ELR (cell line): ENCODE measurements at regions not wholly inside any gene's neighbourhood (a gene's known extent, or its start where the extent isn't known, plus 50 kb on each side); places are given as distances from the start of the nearest gene placed in this dataset.
A peak's percentile ranks its signal among the peaks of the same experiment; 100 is the strongest.

ENCODE experiments used
- DNase-seq: peaks from one replicate; pipeline ENCODE4 v3.0.0-alpha.2; 2015; ENCODE audit warnings: low read depth

DNA sequence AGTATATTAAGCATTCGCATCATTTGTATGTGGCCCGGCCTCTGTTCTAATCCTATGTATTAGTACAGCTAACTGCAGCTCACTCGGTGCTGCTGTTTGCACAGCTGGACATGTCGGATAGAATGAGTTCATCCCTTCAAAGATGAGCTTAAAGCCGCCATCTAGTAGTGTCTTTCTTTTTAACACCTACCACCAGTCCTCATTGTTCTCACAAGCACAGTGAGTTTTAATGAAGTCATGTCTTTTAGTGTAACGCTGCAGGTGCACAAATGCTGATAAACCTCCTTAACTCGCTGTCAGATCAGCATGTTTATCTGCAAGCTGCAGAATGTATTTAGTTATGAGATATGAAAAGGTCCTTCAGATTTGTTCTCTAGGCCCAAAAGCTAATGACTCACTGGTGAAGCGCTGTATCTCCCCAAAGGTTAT is 247.5 kb downstream of the MTERF1 start:
- no peak for DNase-seq

GRCh38 chr7:91634485-91635177 is 245.9 kb downstream of the MTERF1 start:
- no peak for DNase-seq

GRCh38 chr7:91636129-91636724 is 244.3 kb downstream of the MTERF1 start:
- peak; percentile 45 for DNase-seq

DNA sequence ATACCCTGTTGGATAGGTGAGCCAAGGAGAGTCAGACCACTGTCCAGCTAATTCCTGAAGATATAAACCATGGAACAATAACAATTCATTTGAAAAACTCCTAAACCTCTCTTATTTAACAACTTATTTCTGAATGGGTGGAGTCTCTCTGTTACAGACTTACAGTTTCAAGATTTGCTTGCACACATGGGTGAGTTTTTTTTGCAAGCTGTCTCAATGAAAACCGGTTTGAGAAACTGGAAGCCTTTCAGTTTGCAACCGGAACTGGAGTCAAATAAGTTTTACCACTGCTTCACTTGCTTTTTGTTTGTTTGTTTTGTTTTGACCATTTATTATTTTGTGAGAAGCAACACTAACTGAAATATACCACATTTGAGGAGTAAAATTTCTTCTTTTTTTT is 243.8 kb downstream of the MTERF1 start:
- DNase-seq, result no peak

GRCh38 chr7:91644256-91644655 is 236.2 kb downstream of the MTERF1 start:
- no peak for DNase-seq

- DNase-seq, result no peak
Observed at GRCh38 chr7:91645542-91645941, 235.0 kb downstream of the MTERF1 start.

DNA sequence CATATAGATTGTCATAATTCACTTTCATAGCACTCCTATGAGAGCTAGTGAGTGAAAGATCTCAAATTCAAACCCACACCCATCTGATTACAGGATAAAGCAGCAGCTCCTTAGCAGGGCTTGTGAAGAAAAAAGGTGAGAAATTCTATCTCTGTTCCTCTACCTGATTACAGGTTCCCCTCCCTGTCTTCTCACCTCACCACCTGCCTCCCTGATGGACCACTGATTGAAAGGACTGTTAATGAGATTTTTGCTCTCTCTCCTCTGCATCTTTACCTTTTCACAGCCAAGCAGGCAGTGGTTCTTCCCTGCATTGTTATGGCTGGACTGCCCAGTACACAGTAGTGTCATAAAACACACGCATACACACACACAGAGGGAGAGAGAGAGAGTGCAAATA is 228.5 kb downstream of the MTERF1 start:
- no peak for DNase-seq

- DNase-seq, result no peak
Observed at GRCh38 chr7:91653286-91653685, 227.2 kb downstream of the MTERF1 start.

GRCh38 chr7:91655656-91656055 is 224.8 kb downstream of the MTERF1 start:
- DNase-seq, result no peak

DNA sequence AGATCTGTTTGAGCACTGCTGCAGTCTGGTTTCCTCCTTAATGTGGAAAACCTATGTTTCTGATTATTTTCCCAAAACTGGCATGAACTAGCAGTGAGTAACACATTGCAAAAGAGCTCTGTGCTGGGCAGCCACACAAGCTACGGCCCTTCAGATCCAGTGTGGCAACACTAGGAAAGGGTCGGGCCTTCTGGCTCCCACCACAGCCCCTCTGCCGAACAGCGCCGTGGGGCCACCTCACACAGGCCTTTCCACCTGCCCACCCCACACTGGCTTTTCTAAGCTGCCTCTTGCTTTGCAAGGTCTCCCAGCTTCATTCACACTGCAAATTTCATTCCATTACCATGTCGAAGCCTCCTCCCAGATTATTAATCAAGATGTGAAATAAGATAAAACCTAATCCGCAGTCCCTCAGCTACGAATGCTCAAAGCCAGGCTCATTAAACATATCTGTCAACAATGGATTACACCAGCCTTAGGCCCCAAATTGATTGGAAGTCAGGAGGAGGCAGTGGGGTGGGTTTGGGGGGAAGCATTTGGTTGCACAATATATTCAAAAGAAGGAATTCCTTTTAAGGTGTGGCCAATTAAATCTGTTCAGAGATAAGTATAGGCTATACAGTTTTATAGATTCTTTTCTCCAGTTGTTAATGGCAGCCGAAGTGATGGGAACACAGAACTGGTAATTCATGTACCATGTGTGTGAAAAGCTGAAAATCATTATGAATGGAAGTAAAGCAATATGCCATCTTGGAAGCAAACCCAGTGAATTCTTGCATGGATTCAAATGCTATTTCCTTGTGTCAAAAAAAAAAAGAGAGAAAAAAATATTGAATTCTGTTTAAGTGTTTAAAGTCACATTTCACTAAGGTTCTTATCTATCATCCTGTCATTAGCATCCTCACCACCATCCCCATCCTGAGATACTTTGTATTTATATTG is 223.7 kb downstream of the MTERF1 start:
- no peak for DNase-seq

GRCh38 chr7:91657483-91658071 is 222.9 kb downstream of the MTERF1 start:
- DNase-seq, result peak; percentile 25

GRCh38 chr7:91659096-91659495 is 221.4 kb downstream of the MTERF1 start:
- DNase-seq, result no peak

GRCh38 chr7:91660734-91661356 is 219.7 kb downstream of the MTERF1 start:
- no peak for DNase-seq

- no peak for DNase-seq
Observed at GRCh38 chr7:91661727-91662126, 218.8 kb downstream of the MTERF1 start.

DNA sequence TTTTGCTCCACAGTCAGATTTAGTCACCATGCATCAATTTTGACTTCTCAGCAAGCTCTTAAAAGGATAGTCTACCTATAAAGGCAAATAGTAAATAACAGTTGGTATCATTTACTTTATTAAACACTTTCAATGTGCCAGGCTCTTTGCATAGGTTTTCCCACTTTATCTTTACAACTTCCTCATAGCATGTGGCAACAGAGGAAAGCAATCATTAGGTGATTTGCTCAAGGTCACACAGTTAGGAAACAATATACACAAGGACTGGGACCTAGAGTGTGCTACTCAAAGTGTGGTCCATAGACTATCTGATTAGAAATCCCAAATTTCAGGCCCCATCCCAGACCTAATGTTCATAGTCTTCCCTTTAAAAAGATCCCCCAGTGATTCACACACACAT is 212.3 kb downstream of the MTERF1 start:
- no peak for DNase-seq

- DNase-seq, result no peak
Observed at GRCh38 chr7:91671245-91671644, 209.3 kb downstream of the MTERF1 start.

DNA sequence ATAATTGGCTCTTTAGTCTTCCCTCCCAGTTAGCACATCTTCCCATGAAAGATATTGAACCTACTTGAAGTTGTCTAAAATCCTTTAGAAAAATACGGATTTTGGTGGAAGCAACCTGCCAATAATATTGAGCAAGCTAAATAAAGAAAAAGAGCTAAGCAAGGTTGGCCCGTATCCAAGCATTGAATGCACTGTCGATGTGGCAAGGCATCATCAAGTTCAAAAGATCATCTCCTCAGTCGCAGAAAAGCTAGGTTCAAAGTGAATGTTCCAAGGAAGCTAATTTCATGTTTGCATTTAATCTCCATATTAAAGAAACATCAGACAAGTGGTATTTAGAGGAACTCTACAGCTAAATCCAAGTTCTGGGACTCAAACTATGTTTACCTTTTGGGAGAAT is 206.0 kb downstream of the MTERF1 start:
- DNase-seq, result no peak

DNA sequence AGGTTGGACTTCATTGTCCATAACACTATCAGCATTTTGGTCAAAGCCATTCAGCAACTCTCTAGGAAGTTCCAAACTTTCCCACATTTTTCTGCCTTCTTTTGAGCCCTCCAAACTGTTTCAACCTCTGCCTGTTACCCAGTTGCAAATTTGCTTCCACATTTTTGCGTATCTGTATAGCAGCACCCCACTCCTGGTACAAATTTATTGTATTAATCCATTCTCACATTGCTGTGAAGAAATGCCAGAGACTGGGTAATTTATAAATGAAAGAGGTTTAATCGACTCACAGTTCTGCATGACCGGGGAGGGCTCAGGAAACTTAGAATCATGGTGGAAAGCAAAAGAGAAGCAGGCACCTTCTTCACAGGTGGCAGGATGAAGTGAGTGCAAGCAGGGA is 198.8 kb downstream of the MTERF1 start:
- DNase-seq, result no peak

DNA sequence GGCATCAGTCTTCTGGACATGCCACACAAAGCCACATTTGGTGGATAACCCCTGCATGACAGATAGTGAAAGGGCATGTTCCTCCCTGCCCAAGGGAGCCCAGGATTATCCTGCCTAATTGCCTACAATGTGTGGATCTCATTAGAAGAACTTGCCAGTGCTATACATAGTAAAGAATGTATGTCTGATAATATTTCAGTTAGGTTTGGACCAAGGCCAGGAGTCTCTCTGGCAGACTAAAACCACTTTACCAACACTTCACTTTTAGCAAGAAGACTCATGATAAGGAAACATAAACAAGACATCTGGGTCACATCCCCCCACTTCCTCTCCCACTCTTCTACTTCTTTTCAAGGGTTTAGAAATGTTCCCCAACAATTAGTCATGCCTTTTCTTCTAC is 196.7 kb downstream of the MTERF1 start:
- DNase-seq, result peak; percentile 4

- no peak for DNase-seq
Observed at GRCh38 chr7:91685544-91685943, 195.0 kb downstream of the MTERF1 start.

- DNase-seq, result no peak
Observed at GRCh38 chr7:91690541-91691070, 189.9 kb downstream of the MTERF1 start.

DNA sequence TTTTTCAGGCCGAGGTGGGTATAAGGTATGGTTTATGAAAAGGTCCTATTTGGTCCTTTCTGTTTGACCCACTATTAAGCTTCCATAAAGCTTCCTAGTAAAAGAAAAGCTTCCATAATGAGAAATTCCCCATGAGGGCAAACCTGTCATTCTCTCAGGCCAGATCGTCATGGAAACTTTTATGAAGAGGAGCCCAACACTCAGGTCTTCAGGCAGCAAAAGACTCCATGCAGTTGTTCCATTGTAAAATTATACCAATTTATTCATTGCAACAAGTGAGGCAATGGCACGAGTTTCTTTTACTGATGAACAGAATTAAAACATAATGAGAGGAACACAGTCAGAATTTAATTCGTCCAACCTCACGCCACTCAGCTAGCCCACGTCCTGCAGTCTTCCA is 188.6 kb downstream of the MTERF1 start:
- no peak for DNase-seq
